B cell (primary cell): ENCODE measurements at regions not wholly inside any gene's neighbourhood (a gene's known extent, or its start where the extent isn't known, plus 50 kb on each side); places are given as distances from the start of the nearest gene placed in this dataset.

Experiments used
- ATAC-seq: fragments of 200-7000 bp; cut with Tn5 transposase; one replicate; pipeline ENCODE4 v1.10.0; 2021; ENCODE audit warnings: low read depth, mild to moderate bottlenecking, moderate number of reproducible peaks, moderate library complexity
- CTCF ChIA-PET: fragments of 350-600 bp; sonication (Branson Sonifier 250); formaldehyde crosslinking; loops from one replicate; lab custom pipeline; 2021; ENCODE audit warnings: antibody characterized with exemption, inconsistent platforms; lab: Charles Lee
- POLR2A ChIA-PET: fragments of 350-600 bp; sonication (Branson Sonifier 250); formaldehyde crosslinking; loops from one replicate; lab custom pipeline; 2021; ENCODE audit warnings: antibody characterized with exemption; lab: Charles Lee
- DNase-seq: peaks from one replicate; pipeline ENCODE4 v3.0.0; 2013
- H2AFZ ChIP-seq: 2 replicates; pipeline ENCODE4 v1.6.1; 2012; ENCODE audit warnings: mild to moderate bottlenecking, low read depth, low read length; ENCODE audit not compliant: insufficient read depth, poor library complexity, severe bottlenecking
- H3K27ac ChIP-seq, 2 donors: 1 replicate in 1 of 2; 2 replicates in 1 of 2; pipeline ENCODE4 v1.5.1; 2012 to 2013; ENCODE audit warnings: low read length in 2 of 2, mild to moderate bottlenecking in 2 of 2, moderate library complexity in 1 of 2
- H3K27me3 ChIP-seq, 4 experiments: fragments of 200-600 bp in 1 of 4; sonication (generic) in 1 of 4; replicated peaks in 1 of 4; 1 replicate in 2 of 4; 2 replicates in 2 of 4; pipeline versions ENCODE4 v1.6.1 to v1.7.0; 2013 to 2016; ENCODE audit warnings: low read length in 3 of 4, mild to moderate bottlenecking in 2 of 4, mixed read lengths in 1 of 4, moderate library complexity in 1 of 4; ENCODE audit not compliant: insufficient read depth in 4 of 4, control insufficient read depth in 3 of 4; ENCODE audit errors: control extremely low read depth in 1 of 4
- H3K36me3 ChIP-seq, 2 experiments: replicated peaks in 1 of 2; 1 replicate in 1 of 2; 2 replicates in 1 of 2; pipeline versions ENCODE4 v1.6.1 to v1.7.1; 2013; ENCODE audit warnings: low read length in 1 of 2; ENCODE audit not compliant: insufficient read depth in 2 of 2, control insufficient read depth in 1 of 2; ENCODE audit errors: control extremely low read depth in 1 of 2, extremely low read depth in 1 of 2
- H3K4me1 ChIP-seq, 2 donors: fragments of 200-600 bp in 1 of 2; sonication (generic) in 1 of 2; 1 replicate in 1 of 2; 2 replicates in 1 of 2; pipeline versions ENCODE4 v1.5.1 to v1.6.1; 2013 to 2017; ENCODE audit warnings: low read length in 2 of 2; ENCODE audit not compliant: control insufficient read depth in 2 of 2, insufficient read depth in 2 of 2
- H3K4me2 ChIP-seq: replicated peaks from 2 replicates; pipeline ENCODE3; 2012; ENCODE audit warnings: mild to moderate bottlenecking, low read depth, low read length; ENCODE audit not compliant: poor library complexity, severe bottlenecking
- H3K4me3 ChIP-seq, 5 experiments: fragments of 200-600 bp in 1 of 5; sonication (generic) in 1 of 5; 1 replicate in 3 of 5; 2 replicates in 2 of 5; pipeline versions ENCODE4 v1.5.1 to v1.7.0; 2011 to 2016; ENCODE audit warnings: low read length in 4 of 5, mild to moderate bottlenecking in 4 of 5, low read depth in 2 of 5, control low read depth in 1 of 5, moderate library complexity in 1 of 5; ENCODE audit not compliant: insufficient read depth in 1 of 5; ENCODE audit errors: control extremely low read depth in 1 of 5, extremely low read depth in 1 of 5
- H3K79me2 ChIP-seq: fragments of 200-600 bp; sonication (generic); one replicate; pipeline ENCODE4 v1.6.0; 2016; ENCODE audit warnings: low read length; ENCODE audit not compliant: control insufficient read depth, insufficient read depth
- H3K9ac ChIP-seq: fragments of 200-600 bp; sonication (generic); 2 replicates; pipeline ENCODE4 v1.6.1; 2017; ENCODE audit warnings: mild to moderate bottlenecking, low read length, moderate library complexity
- H3K9me3 ChIP-seq, 3 donors: one replicate each; pipeline versions ENCODE4 v1.6.1 to v1.7.1; 2013; ENCODE audit warnings: low read length in 2 of 3; ENCODE audit not compliant: control insufficient read depth in 2 of 3, insufficient read depth in 1 of 3; ENCODE audit errors: control extremely low read depth in 1 of 3
- H4K20me1 ChIP-seq: 2 replicates; pipeline ENCODE4 v1.6.0; 2012; ENCODE audit warnings: mild to moderate bottlenecking, low read length; ENCODE audit not compliant: insufficient read depth, control insufficient read depth, poor library complexity, severe bottlenecking
- H3K27ac Mint-ChIP-seq: one replicate; pipeline ENCODE4 v1.8.0; 2021; ENCODE audit warnings: mixed read lengths
- H3K27me3 Mint-ChIP-seq: one replicate; pipeline ENCODE4 v1.8.0; 2021; ENCODE audit warnings: mixed read lengths
- H3K4me1 Mint-ChIP-seq: one replicate; pipeline ENCODE4 v1.8.0; 2021; ENCODE audit warnings: mixed read lengths
- H3K4me3 Mint-ChIP-seq: one replicate; pipeline ENCODE4 v1.8.0; 2021; ENCODE audit warnings: mixed read lengths
- H3K9me3 Mint-ChIP-seq: one replicate; pipeline ENCODE4 v1.8.0; 2022; ENCODE audit warnings: mixed read lengths; ENCODE audit not compliant: insufficient read depth
- CTCF ChIP-seq: fragments of 200-600 bp; IDR thresholded peaks from one replicate; pipeline ENCODE4 v1.8.0; 2022; ENCODE audit warnings: antibody characterized with exemption, mild to moderate bottlenecking
- EZH2 ChIP-seq: IDR thresholded peaks from 2 replicates; pipeline ENCODE4 v1.6.1; 2012; ENCODE audit warnings: borderline replicate concordance, low read depth, mild to moderate bottlenecking, moderate library complexity, low read length; ENCODE audit not compliant: insufficient read depth, poor library complexity, severe bottlenecking
- WGBS: methylation state at CpG from one replicate; pipeline ENCODE4 v1.1.5; 2013; ENCODE audit warnings: missing lambda C conversion rate; ENCODE audit not compliant: insufficient coverage; 5-methylcytosine and 5-hydroxymethylcytosine counted together
- intact Hi-C: fragments of 100-400 bp; cut with micrococcal nuclease; formaldehyde crosslinking; loops from one replicate; pipeline ENCODE4 v1.10.0; 2022

- no peaks in the 10 kb centered on the region for H3K27me3 ChIP-seq
- H2AFZ ChIP-seq = no peak overlapping the region
- no peaks in the 10 kb centered on the region for H3K4me1 ChIP-seq
- H3K4me3 Mint-ChIP-seq = no peak overlapping the region
- no peak overlapping the region for H3K4me3 ChIP-seq
- no peak overlapping the region for H3K27ac ChIP-seq
- H3K9me3 Mint-ChIP-seq = peaks cover 6% of the 10 kb centered on the region
- no peaks in the 10 kb centered on the region for H3K4me1 Mint-ChIP-seq
- ChIA-PET CTCF (no interaction called here), POLR2A (no interaction called here)
- peaks cover 0 to 4% (median 0%) of the 10 kb centered on the region in 3 donors for H3K9me3 ChIP-seq
- no peaks in the 10 kb centered on the region for H3K27me3 Mint-ChIP-seq
- H3K36me3 ChIP-seq = no peaks in the 10 kb centered on the region
- no peaks in the 10 kb centered on the region for H4K20me1 ChIP-seq
- no peak overlapping the region for H3K4me2 ChIP-seq
- H3K9ac ChIP-seq = no peak overlapping the region
- intact Hi-C loops = no loop called here
- no peak for ATAC-seq
- H3K27ac Mint-ChIP-seq = no peak overlapping the region
- H3K79me2 ChIP-seq = no peaks in the 10 kb centered on the region
- TF ChIP-seq EZH2 = no peak
- TF ChIP-seq CTCF = no peak
- no peak for DNase-seq
Observed at GRCh38 chr6:133704371-133704770, 184.5 kb upstream of the TCF21 start.

GRCh38 chr6:133705066-133705465 is 183.8 kb upstream of the TCF21 start:
- H3K9me3 ChIP-seq = peaks cover 0 to 4% (median 0%) of the 10 kb centered on the region in 3 donors
- H4K20me1 ChIP-seq = no peaks in the 10 kb centered on the region
- no peak for DNase-seq
- ATAC-seq = no peak
- WGBS = no CpG with 5 or more reads among the region's 1 CpG
- no peak overlapping the region for H3K4me3 ChIP-seq
- H3K79me2 ChIP-seq = no peaks in the 10 kb centered on the region
- H3K27me3 ChIP-seq = no peaks in the 10 kb centered on the region
- Mint-ChIP-seq H3K9me3 (peaks cover 3% of the 10 kb centered on the region), H3K4me3 (no peak overlapping the region), H3K27me3 (no peaks in the 10 kb centered on the region), H3K27ac (no peak overlapping the region), H3K4me1 (no peaks in the 10 kb centered on the region)
- no peak overlapping the region for H3K4me2 ChIP-seq
- intact Hi-C loops = no loop called here
- no peaks in the 10 kb centered on the region for H3K36me3 ChIP-seq
- H3K9ac ChIP-seq = no peak overlapping the region
- H2AFZ ChIP-seq = no peak overlapping the region
- H3K4me1 ChIP-seq = no peaks in the 10 kb centered on the region
- no peak overlapping the region for H3K27ac ChIP-seq
- CTCF ChIA-PET = no interaction called here
- TF ChIP-seq CTCF (no peak), EZH2 (no peak)
- POLR2A ChIA-PET = no interaction called here
